ENCODE measurements at regions not wholly inside any gene's neighbourhood (a gene's known extent, or its start where the extent isn't known, plus 50 kb on each side); places are given as distances from the start of the nearest gene placed in this dataset.

GRCh38 chr20:52845044-52845443, 127.1 kb upstream of the TSHZ2 start:
- DNase-seq (ENCODE audit: low read depth) = no peak

GRCh38 chr20:52843425-52843824, 128.7 kb upstream of the TSHZ2 start:
- TF ChIP-seq, protein P1, sequence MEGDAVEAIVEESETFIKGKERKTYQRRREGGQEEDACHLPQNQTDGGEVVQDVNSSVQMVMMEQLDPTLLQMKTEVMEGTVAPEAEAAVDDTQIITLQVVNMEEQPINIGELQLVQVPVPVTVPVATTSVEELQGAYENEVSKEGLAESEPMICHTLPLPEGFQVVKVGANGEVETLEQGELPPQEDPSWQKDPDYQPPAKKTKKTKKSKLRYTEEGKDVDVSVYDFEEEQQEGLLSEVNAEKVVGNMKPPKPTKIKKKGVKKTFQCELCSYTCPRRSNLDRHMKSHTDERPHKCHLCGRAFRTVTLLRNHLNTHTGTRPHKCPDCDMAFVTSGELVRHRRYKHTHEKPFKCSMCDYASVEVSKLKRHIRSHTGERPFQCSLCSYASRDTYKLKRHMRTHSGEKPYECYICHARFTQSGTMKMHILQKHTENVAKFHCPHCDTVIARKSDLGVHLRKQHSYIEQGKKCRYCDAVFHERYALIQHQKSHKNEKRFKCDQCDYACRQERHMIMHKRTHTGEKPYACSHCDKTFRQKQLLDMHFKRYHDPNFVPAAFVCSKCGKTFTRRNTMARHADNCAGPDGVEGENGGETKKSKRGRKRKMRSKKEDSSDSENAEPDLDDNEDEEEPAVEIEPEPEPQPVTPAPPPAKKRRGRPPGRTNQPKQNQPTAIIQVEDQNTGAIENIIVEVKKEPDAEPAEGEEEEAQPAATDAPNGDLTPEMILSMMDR (conservative IDR thresholded peaks at IDR 0.05; ENCODE audit: low read length) = no peak
- DNase-seq (ENCODE audit: low read depth) = no peak
- H3K4me3 ChIP-seq (ENCODE audit: low read length) = no peak overlapping the region

More at GRCh38 chr20:52845044-52845443, 127.1 kb upstream of the TSHZ2 start:
- TF ChIP-seq, protein P1 (conservative IDR thresholded peaks at IDR 0.05; ENCODE audit: low read length) = no peak
- H3K4me3 ChIP-seq (ENCODE audit: low read length) = no peak overlapping the region

- DNase-seq (ENCODE audit: low read depth) = no peak
Observed at GRCh38 chr20:52841003-52841402, 131.2 kb upstream of the TSHZ2 start.

GRCh38 chr20:52840041-52840440, 132.1 kb upstream of the TSHZ2 start:
- TF ChIP-seq, protein P1 (conservative IDR thresholded peaks at IDR 0.05; ENCODE audit: low read length) = no peak
- no peak for DNase-seq (ENCODE audit: low read depth)
- H3K4me3 ChIP-seq (ENCODE audit: low read length) = no peak overlapping the region

More at GRCh38 chr20:52841003-52841402, 131.2 kb upstream of the TSHZ2 start:
- H3K4me3 ChIP-seq (ENCODE audit: low read length) = no peak overlapping the region
- TF ChIP-seq, protein P1 (conservative IDR thresholded peaks at IDR 0.05; ENCODE audit: low read length) = no peak

DNA sequence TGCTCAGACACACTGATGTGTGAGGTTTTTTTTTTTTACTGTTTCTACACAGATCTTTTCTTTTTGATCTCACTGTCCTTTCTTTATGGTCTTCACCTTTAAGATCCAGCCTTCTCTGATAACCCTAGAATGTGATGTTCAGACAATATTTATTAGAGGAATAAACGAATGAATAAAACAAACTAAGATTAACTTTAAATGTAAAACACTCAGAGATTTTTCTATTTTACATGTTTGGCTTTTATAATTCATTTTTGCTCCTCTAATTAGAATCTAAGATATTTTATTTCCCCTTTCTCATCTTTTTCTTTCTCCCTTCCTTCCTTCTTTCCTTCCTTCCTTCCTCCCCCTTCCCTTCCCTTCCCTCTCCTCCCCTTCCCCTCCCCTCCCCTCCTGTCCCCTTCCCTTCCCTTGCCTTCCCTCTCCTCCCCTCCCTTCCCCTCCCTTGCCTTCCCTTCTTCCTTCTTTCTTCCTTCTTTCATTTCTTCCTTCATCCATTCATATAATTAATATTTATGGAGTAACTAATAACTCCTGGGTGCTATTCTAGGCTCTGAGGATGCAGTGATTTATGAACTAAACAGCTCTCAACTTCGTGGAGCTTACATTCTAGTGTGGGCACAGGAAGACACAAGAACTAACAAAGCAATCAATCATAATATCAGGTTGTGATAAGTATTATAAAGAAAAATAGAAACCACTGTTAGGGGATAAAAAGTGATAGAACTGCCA, 133.5 kb upstream of the TSHZ2 start:
- DNase-seq (ENCODE audit: low read depth) = no peak
- TF ChIP-seq, protein P1 (conservative IDR thresholded peaks at IDR 0.05; ENCODE audit: low read length) = no peak
- H3K4me3 ChIP-seq (ENCODE audit: low read length) = no peak overlapping the region

DNA sequence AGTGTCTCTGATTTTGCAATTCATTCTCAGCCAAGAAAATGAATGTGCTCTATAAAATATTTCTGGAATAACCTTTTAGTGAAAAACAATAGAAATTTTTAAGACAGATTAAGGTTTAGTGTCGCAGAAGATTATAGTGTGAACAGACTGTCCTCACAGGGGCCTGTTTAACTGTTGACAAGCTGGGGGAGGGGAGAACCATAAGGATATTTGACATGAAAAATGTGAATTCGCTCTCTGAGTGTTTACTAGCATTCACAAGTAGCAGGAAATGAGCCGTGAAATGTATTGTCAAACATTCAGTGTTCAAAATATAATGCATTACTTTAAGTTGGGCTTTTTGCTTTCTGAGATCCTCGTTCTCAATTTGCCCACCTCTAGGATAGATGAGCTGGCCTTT, 134.8 kb upstream of the TSHZ2 start:
- no peak overlapping the region for H3K4me3 ChIP-seq (ENCODE audit: low read length)
- TF ChIP-seq, protein P1 (conservative IDR thresholded peaks at IDR 0.05; ENCODE audit: low read length) = no peak
- DNase-seq (ENCODE audit: low read depth) = no peak

- no peak for DNase-seq (ENCODE audit: low read depth)
- TF ChIP-seq, protein P1 (conservative IDR thresholded peaks at IDR 0.05; ENCODE audit: low read length) = no peak
- no peak overlapping the region for H3K4me3 ChIP-seq (ENCODE audit: low read length)
Observed at GRCh38 chr20:52833901-52834300, 138.3 kb upstream of the TSHZ2 start.

All from AG10803 (cell line).